ENCODE measurements at regions not wholly inside any gene's neighbourhood (a gene's known extent, or its start where the extent isn't known, plus 50 kb on each side); places are given as distances from the start of the nearest gene placed in this dataset.
"Not testable (repeated sequence)": the region's sequence is repeated elsewhere in the genome, so short reads cannot be mapped to it uniquely, and the experiment has no call there.

- no peak for TF ChIP-seq CTCF (IDR thresholded peaks at IDR 0.05; ENCODE audit: low read depth, low read length, missing control alignments)
- DNase-seq (ENCODE audit: extremely low read depth, low read depth): no peak
- H3K4me3 ChIP-seq (replicated peaks; ENCODE audit: low read depth, low read length): no peak overlapping the region
Observed at GRCh38 chr6:156199182-156199581, 578.0 kb upstream of the ARID1B start.

- H3K4me3 ChIP-seq (replicated peaks; ENCODE audit: low read depth, low read length): no peak overlapping the region
- TF ChIP-seq CTCF (IDR thresholded peaks at IDR 0.05; ENCODE audit: low read depth, low read length, missing control alignments): no peak
- no peak for DNase-seq (ENCODE audit: extremely low read depth, low read depth)
Observed at GRCh38 chr6:156197513-156197912, 579.7 kb upstream of the ARID1B start.

- TF ChIP-seq CTCF (IDR thresholded peaks at IDR 0.05; ENCODE audit: low read depth, low read length, missing control alignments): no peak
- no peak for DNase-seq (ENCODE audit: extremely low read depth, low read depth)
- no peak overlapping the region for H3K4me3 ChIP-seq (replicated peaks; ENCODE audit: low read depth, low read length)
Observed at GRCh38 chr6:156194981-156195380, 582.2 kb upstream of the ARID1B start.

GRCh38 chr6:156193381-156193780 is 583.8 kb upstream of the ARID1B start:
- TF ChIP-seq CTCF (IDR thresholded peaks at IDR 0.05; ENCODE audit: low read depth, low read length, missing control alignments): no peak
- DNase-seq (ENCODE audit: extremely low read depth, low read depth): no peak
- no peak overlapping the region for H3K4me3 ChIP-seq (replicated peaks; ENCODE audit: low read depth, low read length)

- no peak overlapping the region for H3K4me3 ChIP-seq (replicated peaks; ENCODE audit: low read depth, low read length)
- no peak for TF ChIP-seq CTCF (IDR thresholded peaks at IDR 0.05; ENCODE audit: low read depth, low read length, missing control alignments)
- DNase-seq (ENCODE audit: extremely low read depth, low read depth): no peak
Observed at GRCh38 chr6:156191895-156192294, 585.3 kb upstream of the ARID1B start.

- DNase-seq (ENCODE audit: extremely low read depth, low read depth); H3K4me3 ChIP-seq (replicated peaks; ENCODE audit: low read depth, low read length): not testable (repeated sequence)
Observed at GRCh38 chr6:156191390-156191789, 585.8 kb upstream of the ARID1B start.

- H3K4me3 ChIP-seq (replicated peaks; ENCODE audit: low read depth, low read length): no peak overlapping the region
- no peak for TF ChIP-seq CTCF (IDR thresholded peaks at IDR 0.05; ENCODE audit: low read depth, low read length, missing control alignments)
- DNase-seq (ENCODE audit: extremely low read depth, low read depth): no peak
Observed at GRCh38 chr6:156190270-156190669, 586.9 kb upstream of the ARID1B start.
